Testis (tissue), 2 donors: ENCODE measurements at regions not wholly inside any gene's neighbourhood (a gene's known extent, or its start where the extent isn't known, plus 50 kb on each side); places are given as distances from the start of the nearest gene placed in this dataset.

Experiments
- DNase-seq: peaks from one replicate; pipeline ENCODE4 v3.0.0-alpha.2; 2019
- H3K27ac ChIP-seq, 2 donors: fragments of 200-600 bp; sonication (generic); one replicate each; pipeline ENCODE4 v1.5.1; 2019
- H3K27me3 ChIP-seq: fragments of 200-600 bp; sonication (generic); one replicate; pipeline ENCODE4 v1.5.1; 2019
- H3K36me3 ChIP-seq: fragments of 200-600 bp; sonication (generic); one replicate; pipeline ENCODE4 v1.5.1; 2017; ENCODE audit warnings: low read depth; ENCODE audit errors: missing control alignments
- H3K4me1 ChIP-seq: fragments of 200-600 bp; sonication (generic); one replicate; pipeline ENCODE4 v1.5.1; 2019
- H3K4me3 ChIP-seq, 2 donors: fragments of 200-600 bp; sonication (generic); one replicate each; pipeline ENCODE4 v1.5.1; 2017 to 2019
- H3K9me3 ChIP-seq: fragments of 200-600 bp; sonication (generic); one replicate; pipeline ENCODE4 v1.5.1; 2017
- CTCF ChIP-seq, 3 experiments: fragments of 450-650 bp in 2 of 3; fragments of 200-600 bp in 1 of 3; sonication (generic) in 1 of 3; IDR thresholded peaks; one replicate each; pipeline ENCODE4 v1.5.1; 2016 to 2019; ENCODE audit warnings: antibody characterized with exemption in 3 of 3, mild to moderate bottlenecking in 2 of 3, moderate library complexity in 1 of 3
- POLR2A ChIP-seq: fragments of 450-650 bp; IDR thresholded peaks from one replicate; pipeline ENCODE4 v1.6.1; 2017; ENCODE audit warnings: antibody characterized with exemption, mild to moderate bottlenecking, moderate library complexity
- WGBS, 2 donors: methylation state at CpG; one replicate each; pipeline ENCODE4 v1.1.5; 2018; 5-methylcytosine and 5-hydroxymethylcytosine counted together
- intact Hi-C: fragments of 100-400 bp; cut with DNase I; formaldehyde crosslinking; loops from one replicate; pipeline ENCODE4 v1.15.1; 2023; ENCODE audit warnings: low total_unique reads

GRCh38 chr11:42823546-42823945 is 488.2 kb upstream of the API5 start:
- Histone ChIP-seq H3K4me3 (no peak overlapping the region), H3K36me3 (no peaks in the 10 kb centered on the region), H3K27ac (no peak overlapping the region), H3K4me1 (no peaks in the 10 kb centered on the region), H3K27me3 (no peaks in the 10 kb centered on the region), H3K9me3 (no peaks in the 10 kb centered on the region)
- TF ChIP-seq POLR2A: no peak
- TF ChIP-seq CTCF (IDR thresholded peaks at IDR 0.05): no peak
- WGBS, 2 donors: 67 to 75% methylated on average over 1 of the region's 1 CpG
- intact Hi-C loops: no loop called here
- no peak for DNase-seq

GRCh38 chr11:42824067-42824466 is 487.7 kb upstream of the API5 start:
- H3K9me3 ChIP-seq: no peaks in the 10 kb centered on the region
- TF ChIP-seq CTCF (IDR thresholded peaks at IDR 0.05) (no peak), POLR2A (no peak)
- H3K27me3 ChIP-seq: no peaks in the 10 kb centered on the region
- no peaks in the 10 kb centered on the region for H3K36me3 ChIP-seq
- no peak for DNase-seq
- no peak overlapping the region for H3K4me3 ChIP-seq
- H3K4me1 ChIP-seq: no peaks in the 10 kb centered on the region
- intact Hi-C loops: no loop called here
- WGBS, 2 donors: 92 to 98% methylated on average over 4 of the region's 4 CpGs
- no peak overlapping the region for H3K27ac ChIP-seq

GRCh38 chr11:42825598-42825997 is 486.2 kb upstream of the API5 start:
- intact Hi-C loops: no loop called here
- Histone ChIP-seq H3K27ac (no peak overlapping the region), H3K36me3 (no peaks in the 10 kb centered on the region), H3K27me3 (no peaks in the 10 kb centered on the region), H3K4me3 (no peak overlapping the region), H3K9me3 (no peaks in the 10 kb centered on the region), H3K4me1 (no peaks in the 10 kb centered on the region)
- 76 to 81% methylated on average over 1 of the region's 1 CpG for WGBS, 2 donors
- TF ChIP-seq POLR2A (no peak), CTCF (IDR thresholded peaks at IDR 0.05) (no peak)
- no peak for DNase-seq

GRCh38 chr11:42827845-42828244 is 484.0 kb upstream of the API5 start:
- Histone ChIP-seq H3K9me3 (no peaks in the 10 kb centered on the region), H3K4me3 (no peak overlapping the region), H3K4me1 (no peaks in the 10 kb centered on the region), H3K27me3 (no peaks in the 10 kb centered on the region), H3K36me3 (no peaks in the 10 kb centered on the region), H3K27ac (no peak overlapping the region)
- no peak for TF ChIP-seq CTCF (IDR thresholded peaks at IDR 0.05)
- no peak for TF ChIP-seq POLR2A
- WGBS, 2 donors: 65 to 89% methylated on average over 2 of the region's 2 CpGs
- no peak for DNase-seq
- intact Hi-C loops: no loop called here

- WGBS, 2 donors: 53 to 60% methylated on average over 3 of the region's 3 CpGs
- Histone ChIP-seq H3K27ac (no peak overlapping the region), H3K4me3 (no peak overlapping the region), H3K27me3 (no peaks in the 10 kb centered on the region), H3K36me3 (no peaks in the 10 kb centered on the region), H3K9me3 (no peaks in the 10 kb centered on the region), H3K4me1 (no peaks in the 10 kb centered on the region)
- intact Hi-C loops: no loop called here
- TF ChIP-seq CTCF (IDR thresholded peaks at IDR 0.05) (no peak), POLR2A (no peak)
- no peak for DNase-seq
Measured at GRCh38 chr11:42837994-42838393, 473.8 kb upstream of the API5 start.
